ENCODE measurements at regions not wholly inside any gene's neighbourhood (a gene's known extent, or its start where the extent isn't known, plus 50 kb on each side); places are given as distances from the start of the nearest gene placed in this dataset.

DNA sequence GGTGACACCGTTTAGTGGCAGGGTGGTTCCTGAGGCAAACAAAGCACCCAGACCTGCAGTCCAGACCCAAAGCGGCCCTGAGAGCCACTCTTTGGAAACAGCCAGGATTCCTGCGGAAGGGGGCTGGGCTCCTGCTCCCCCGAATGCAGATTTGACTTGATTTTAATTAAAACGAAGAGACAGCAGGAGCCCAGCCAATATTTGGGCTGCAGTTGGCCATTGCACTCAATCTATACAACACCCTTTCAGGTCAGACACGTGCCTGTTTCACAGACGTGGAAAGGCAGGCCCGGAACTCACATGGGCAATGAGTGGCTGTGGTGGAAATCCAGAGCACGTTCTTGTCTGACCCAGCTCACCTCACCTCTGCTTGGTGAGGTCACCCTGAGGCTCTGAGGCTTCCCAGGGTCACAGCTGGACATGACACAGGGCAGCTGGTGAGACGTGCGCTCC is 122.4 kb downstream of the NDUFA10 start:
- no peak for DNase-seq (ENCODE audit: low spot score)
- Histone ChIP-seq H3K9me3 (no peaks in the 10 kb centered on the region), H3K4me1 (replicated peaks) (no peaks in the 10 kb centered on the region), H3K4me3 (no peak overlapping the region), H3K27ac (no peak overlapping the region), H3K27me3 (replicated peaks; ENCODE audit: insufficient read depth) (no peaks in the 10 kb centered on the region), H3K36me3 (no peaks in the 10 kb centered on the region)
- WGBS: 54% methylated on average over 10 of the region's 11 CpGs
- intact Hi-C loops (cut with DNase I): no loop called here
- TF ChIP-seq, protein P1, sequence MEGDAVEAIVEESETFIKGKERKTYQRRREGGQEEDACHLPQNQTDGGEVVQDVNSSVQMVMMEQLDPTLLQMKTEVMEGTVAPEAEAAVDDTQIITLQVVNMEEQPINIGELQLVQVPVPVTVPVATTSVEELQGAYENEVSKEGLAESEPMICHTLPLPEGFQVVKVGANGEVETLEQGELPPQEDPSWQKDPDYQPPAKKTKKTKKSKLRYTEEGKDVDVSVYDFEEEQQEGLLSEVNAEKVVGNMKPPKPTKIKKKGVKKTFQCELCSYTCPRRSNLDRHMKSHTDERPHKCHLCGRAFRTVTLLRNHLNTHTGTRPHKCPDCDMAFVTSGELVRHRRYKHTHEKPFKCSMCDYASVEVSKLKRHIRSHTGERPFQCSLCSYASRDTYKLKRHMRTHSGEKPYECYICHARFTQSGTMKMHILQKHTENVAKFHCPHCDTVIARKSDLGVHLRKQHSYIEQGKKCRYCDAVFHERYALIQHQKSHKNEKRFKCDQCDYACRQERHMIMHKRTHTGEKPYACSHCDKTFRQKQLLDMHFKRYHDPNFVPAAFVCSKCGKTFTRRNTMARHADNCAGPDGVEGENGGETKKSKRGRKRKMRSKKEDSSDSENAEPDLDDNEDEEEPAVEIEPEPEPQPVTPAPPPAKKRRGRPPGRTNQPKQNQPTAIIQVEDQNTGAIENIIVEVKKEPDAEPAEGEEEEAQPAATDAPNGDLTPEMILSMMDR (IDR thresholded peaks at IDR 0.05): no peak
- TF ChIP-seq POLR2AphosphoS5 (IDR thresholded peaks at IDR 0.05) (no peak), POLR2A (IDR thresholded peaks at IDR 0.05) (no peak)

DNA sequence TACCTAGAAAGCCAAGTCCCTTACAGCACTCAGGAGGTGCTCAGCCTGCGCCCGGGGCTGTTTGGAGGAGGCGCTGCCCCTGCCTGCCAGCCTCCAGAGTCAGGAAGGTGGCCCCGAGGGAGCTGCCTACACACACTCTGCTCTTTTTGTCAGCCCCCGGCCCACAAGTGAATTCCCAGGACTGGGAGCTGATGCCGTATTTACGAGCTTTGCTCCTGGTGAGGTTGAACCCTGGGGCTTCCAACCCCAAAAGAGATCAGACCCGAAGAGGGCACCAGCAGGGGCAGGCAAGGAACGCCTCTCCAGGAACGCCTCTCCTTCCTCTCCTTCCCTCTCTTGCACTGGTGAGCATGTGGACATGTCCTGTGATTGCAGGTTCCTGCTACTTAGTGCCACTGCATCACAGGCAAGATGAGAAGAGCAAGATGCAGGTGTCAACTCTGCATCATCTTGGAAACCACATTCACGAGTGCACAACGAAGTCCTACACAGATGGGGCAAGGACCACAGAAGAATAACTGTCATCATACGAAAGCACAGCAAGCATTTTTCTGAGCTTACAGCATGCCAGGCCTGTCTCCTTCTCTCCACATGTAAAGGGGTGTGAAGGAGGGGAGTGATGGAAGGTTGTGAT is 126.7 kb downstream of the NDUFA10 start:
- no peak overlapping the region for H3K27ac ChIP-seq
- TF ChIP-seq POLR2A (IDR thresholded peaks at IDR 0.05) (no peak), POLR2AphosphoS5 (IDR thresholded peaks at IDR 0.05) (no peak)
- TF ChIP-seq, protein P1 (IDR thresholded peaks at IDR 0.05): no peak
- no peaks in the 10 kb centered on the region for H3K36me3 ChIP-seq
- no peaks in the 10 kb centered on the region for H3K9me3 ChIP-seq
- intact Hi-C loops (cut with DNase I): no loop called here
- no peak overlapping the region for H3K4me3 ChIP-seq
- DNase-seq (ENCODE audit: low spot score): no peak
- H3K4me1 ChIP-seq (replicated peaks): no peaks in the 10 kb centered on the region
- WGBS: 87% methylated on average over 13 of the region's 13 CpGs
- no peaks in the 10 kb centered on the region for H3K27me3 ChIP-seq (replicated peaks; ENCODE audit: insufficient read depth)

DNA sequence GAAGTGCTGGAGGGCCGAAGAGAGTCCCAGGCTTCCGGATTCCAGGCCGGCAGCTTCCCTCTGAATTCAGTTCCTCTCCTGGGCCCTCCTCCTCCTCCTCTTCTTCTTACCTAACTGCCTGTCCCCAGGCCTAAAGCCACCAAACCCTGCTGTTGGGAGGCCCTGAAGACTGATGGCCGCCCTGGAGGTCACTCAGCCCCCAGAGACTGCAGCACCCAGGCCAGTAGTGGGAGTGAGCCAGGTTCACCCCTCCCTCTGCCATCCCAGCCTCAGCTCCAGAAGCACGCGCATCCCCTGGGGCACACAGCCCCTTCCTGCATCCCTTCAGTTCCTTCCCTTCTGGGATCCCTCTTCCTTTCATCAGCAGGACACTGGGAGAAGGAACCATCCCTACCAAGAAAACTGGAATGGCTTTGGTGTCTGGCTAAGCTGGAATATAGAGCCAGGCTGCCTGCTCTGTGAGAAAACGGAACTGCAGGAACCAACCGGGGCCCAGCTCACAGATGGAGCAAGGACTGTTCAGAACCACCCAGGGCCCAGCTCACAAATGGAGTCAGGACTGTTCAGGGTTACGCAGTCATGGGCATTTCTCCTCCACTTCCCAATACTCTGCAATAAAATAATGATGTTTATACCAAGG is 127.4 kb downstream of the NDUFA10 start:
- WGBS: 94% methylated on average over 9 of the region's 9 CpGs
- H3K36me3 ChIP-seq: no peaks in the 10 kb centered on the region
- TF ChIP-seq, protein P1 (IDR thresholded peaks at IDR 0.05): no peak
- no peak for TF ChIP-seq POLR2A (IDR thresholded peaks at IDR 0.05)
- H3K4me3 ChIP-seq: no peak overlapping the region
- H3K4me1 ChIP-seq (replicated peaks): no peaks in the 10 kb centered on the region
- DNase-seq (ENCODE audit: low spot score): no peak
- H3K27me3 ChIP-seq (replicated peaks; ENCODE audit: insufficient read depth): no peaks in the 10 kb centered on the region
- no peaks in the 10 kb centered on the region for H3K9me3 ChIP-seq
- no peak overlapping the region for H3K27ac ChIP-seq
- intact Hi-C loops (cut with DNase I): no loop called here

DNA sequence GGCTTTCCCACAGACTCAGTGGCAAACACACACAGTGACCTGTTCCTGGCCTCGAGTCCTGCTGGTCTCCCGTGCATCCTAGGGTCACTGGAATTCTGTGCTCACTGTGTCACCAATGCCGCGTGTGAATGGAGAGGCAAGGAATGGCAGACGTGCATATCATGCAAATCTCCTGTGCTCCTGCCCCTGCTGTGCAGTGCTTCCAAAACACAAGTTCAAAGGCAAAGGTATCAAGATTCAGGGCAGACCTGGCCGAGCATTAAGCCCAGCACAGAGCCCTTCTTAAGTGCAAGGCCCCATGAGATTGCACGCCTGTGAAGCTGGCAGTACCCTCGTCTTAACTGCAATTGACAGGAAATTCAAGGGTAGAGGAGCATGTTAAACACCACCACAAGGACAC is 129.1 kb downstream of the NDUFA10 start:
- H3K9me3 ChIP-seq: no peaks in the 10 kb centered on the region
- no peaks in the 10 kb centered on the region for H3K36me3 ChIP-seq
- DNase-seq (ENCODE audit: low spot score): no peak
- no peak overlapping the region for H3K27ac ChIP-seq
- TF ChIP-seq, protein P1 (IDR thresholded peaks at IDR 0.05): no peak
- TF ChIP-seq POLR2AphosphoS5 (IDR thresholded peaks at IDR 0.05): no peak
- no peak for TF ChIP-seq POLR2A (IDR thresholded peaks at IDR 0.05)
- no peaks in the 10 kb centered on the region for H3K27me3 ChIP-seq (replicated peaks; ENCODE audit: insufficient read depth)
- WGBS: 75% methylated on average over 8 of the region's 8 CpGs
- H3K4me1 ChIP-seq (replicated peaks): no peaks in the 10 kb centered on the region
- intact Hi-C loops (cut with DNase I): no loop called here
- no peak overlapping the region for H3K4me3 ChIP-seq

DNA sequence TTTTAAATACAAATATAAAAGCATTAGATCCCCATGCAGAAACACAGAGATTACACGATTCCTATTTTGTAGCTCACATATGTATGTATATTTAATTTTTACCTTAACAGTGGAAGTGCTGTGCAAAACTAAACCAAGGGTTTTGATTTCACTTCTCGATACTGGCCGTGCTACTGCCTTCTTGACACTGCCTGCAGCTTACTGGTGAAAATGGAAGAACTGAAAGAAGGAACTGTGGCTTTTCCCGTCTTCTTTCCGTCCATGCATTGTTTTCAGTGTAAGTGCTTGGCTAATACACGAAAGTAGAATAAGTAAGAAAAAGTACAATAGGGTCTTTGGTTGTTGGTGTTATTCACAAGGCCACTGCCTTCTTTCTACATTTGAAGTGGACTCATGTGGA is 129.5 kb downstream of the NDUFA10 start:
- H3K27me3 ChIP-seq (replicated peaks; ENCODE audit: insufficient read depth): no peaks in the 10 kb centered on the region
- TF ChIP-seq POLR2AphosphoS5 (IDR thresholded peaks at IDR 0.05) (no peak), POLR2A (IDR thresholded peaks at IDR 0.05) (no peak)
- TF ChIP-seq, protein P1 (IDR thresholded peaks at IDR 0.05): no peak
- intact Hi-C loops (cut with DNase I): no loop called here
- no peaks in the 10 kb centered on the region for H3K4me1 ChIP-seq (replicated peaks)
- no peak overlapping the region for H3K27ac ChIP-seq
- no peak overlapping the region for H3K4me3 ChIP-seq
- 82% methylated on average over 6 of the region's 6 CpGs for WGBS
- H3K36me3 ChIP-seq: no peaks in the 10 kb centered on the region
- H3K9me3 ChIP-seq: no peaks in the 10 kb centered on the region
- DNase-seq (ENCODE audit: low spot score): no peak
